ENCODE measurements at regions not wholly inside any gene's neighbourhood (a gene's known extent, or its start where the extent isn't known, plus 50 kb on each side); places are given as distances from the start of the nearest gene placed in this dataset.

DNA sequence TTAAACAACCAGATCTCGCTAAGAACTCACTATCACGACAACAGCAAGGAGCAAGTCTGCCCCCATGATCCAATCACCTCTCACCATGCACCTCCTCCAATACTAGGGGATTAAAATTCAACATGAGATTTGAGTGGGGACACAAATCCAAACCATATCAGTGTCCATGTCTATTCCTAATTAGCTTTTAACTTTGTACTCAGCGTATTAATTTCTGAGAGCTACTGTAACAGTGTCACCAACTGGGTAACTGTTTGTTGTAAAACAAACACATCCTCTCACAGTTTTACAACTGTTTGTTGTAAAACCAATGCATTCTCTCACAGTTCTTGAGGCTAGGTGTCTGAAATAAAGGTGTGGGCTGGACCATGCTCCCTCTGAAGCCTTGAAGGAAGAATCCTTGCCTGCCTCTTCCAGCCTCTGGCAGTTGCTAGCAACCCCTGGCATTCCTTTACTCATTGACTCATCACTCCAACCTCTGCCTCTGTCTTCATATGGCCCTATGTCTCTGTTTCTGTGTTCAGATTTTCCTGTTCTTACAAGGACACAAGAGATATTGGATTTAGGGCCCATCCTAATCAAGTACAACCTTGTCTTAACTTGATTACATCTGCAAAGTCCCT is 121.2 kb downstream of the LTN1 start:
- Mint-ChIP-seq H3K4me1 (ENCODE audit: low read depth, unreplicated experiment) (no peaks in the 10 kb centered on the region), H3K9me3 (ENCODE audit: unreplicated experiment) (no peaks in the 10 kb centered on the region), H3K27ac (ENCODE audit: unreplicated experiment) (no peak overlapping the region), H3K36me3 (ENCODE audit: insufficient read depth, unreplicated experiment) (peaks cover 8% of the 10 kb centered on the region), H3K4me3 (ENCODE audit: unreplicated experiment) (no peak overlapping the region), H3K27me3 (ENCODE audit: insufficient read depth, unreplicated experiment) (no peaks in the 10 kb centered on the region)
- no peak for DNase-seq
- TF ChIP-seq, protein P1, sequence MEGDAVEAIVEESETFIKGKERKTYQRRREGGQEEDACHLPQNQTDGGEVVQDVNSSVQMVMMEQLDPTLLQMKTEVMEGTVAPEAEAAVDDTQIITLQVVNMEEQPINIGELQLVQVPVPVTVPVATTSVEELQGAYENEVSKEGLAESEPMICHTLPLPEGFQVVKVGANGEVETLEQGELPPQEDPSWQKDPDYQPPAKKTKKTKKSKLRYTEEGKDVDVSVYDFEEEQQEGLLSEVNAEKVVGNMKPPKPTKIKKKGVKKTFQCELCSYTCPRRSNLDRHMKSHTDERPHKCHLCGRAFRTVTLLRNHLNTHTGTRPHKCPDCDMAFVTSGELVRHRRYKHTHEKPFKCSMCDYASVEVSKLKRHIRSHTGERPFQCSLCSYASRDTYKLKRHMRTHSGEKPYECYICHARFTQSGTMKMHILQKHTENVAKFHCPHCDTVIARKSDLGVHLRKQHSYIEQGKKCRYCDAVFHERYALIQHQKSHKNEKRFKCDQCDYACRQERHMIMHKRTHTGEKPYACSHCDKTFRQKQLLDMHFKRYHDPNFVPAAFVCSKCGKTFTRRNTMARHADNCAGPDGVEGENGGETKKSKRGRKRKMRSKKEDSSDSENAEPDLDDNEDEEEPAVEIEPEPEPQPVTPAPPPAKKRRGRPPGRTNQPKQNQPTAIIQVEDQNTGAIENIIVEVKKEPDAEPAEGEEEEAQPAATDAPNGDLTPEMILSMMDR (IDR thresholded peaks at IDR 0.05; ENCODE audit: insufficient read depth in 1 of 2, low read depth in 1 of 2, low read length in 1 of 2, severe bottlenecking in 1 of 2, unreplicated experiment in 1 of 2), result no peak
- no TSS peak for BruUV-seq (replicated peaks)
- Histone ChIP-seq H3K9me3 (no peaks in the 10 kb centered on the region), H3K36me3 (ENCODE audit: control insufficient read depth, insufficient read depth, low read length) (peaks cover 2% of the 10 kb centered on the region; the same call in 1 of the 2 replicates), H3K4me1 (no peaks in the 10 kb centered on the region), H3K4me3 (ENCODE audit: low read depth, low read length) (no peak overlapping the region), H3K27me3 (replicated peaks; ENCODE audit: control insufficient read depth, insufficient read depth, low read length) (no peaks in the 10 kb centered on the region)
- intact Hi-C loops (cut with micrococcal nuclease; ENCODE audit: unreplicated experiment), result no loop called here
- POLR2A ChIA-PET, result no interaction called here
- CTCF ChIA-PET, result no interaction called here

DNA sequence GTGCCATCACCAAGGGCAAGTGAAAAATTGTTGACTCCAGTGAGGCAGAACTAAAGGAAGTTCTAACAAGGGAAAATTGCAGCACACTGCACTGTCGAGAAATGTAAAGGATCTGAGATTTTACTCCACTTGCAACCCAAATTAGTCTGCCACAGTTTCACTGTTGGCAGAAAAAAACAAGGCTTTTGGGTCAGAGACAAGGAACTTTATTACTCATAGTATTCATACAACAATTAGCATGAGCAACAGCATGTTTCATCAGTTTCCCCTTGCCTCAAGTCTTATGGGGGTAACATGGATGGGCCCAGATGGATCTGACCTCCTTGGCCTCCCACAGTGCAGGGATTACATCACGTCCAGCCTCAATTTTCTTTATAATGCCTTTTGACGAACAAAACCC is 125.3 kb downstream of the LTN1 start:
- no peak overlapping the region for H3K4me3 Mint-ChIP-seq (ENCODE audit: unreplicated experiment)
- ChIA-PET CTCF (no interaction called here), POLR2A (no interaction called here)
- Histone ChIP-seq H3K36me3 (ENCODE audit: control insufficient read depth, insufficient read depth, low read length) (peaks cover 2% of the 10 kb centered on the region; the same call in 1 of the 2 replicates), H3K27me3 (replicated peaks; ENCODE audit: control insufficient read depth, insufficient read depth, low read length) (no peaks in the 10 kb centered on the region), H3K9me3 (no peaks in the 10 kb centered on the region), H3K4me1 (no peaks in the 10 kb centered on the region), H3K4me3 (ENCODE audit: low read depth, low read length) (no peak overlapping the region)
- no peak overlapping the region for H3K27ac Mint-ChIP-seq (ENCODE audit: unreplicated experiment)
- TF ChIP-seq, protein P1 (IDR thresholded peaks at IDR 0.05; ENCODE audit: insufficient read depth in 1 of 2, low read depth in 1 of 2, low read length in 1 of 2, severe bottlenecking in 1 of 2, unreplicated experiment in 1 of 2), result no peak
- no TSS peak for BruUV-seq (replicated peaks)
- H3K36me3 Mint-ChIP-seq (ENCODE audit: insufficient read depth, unreplicated experiment), result no peaks in the 10 kb centered on the region
- no peaks in the 10 kb centered on the region for H3K4me1 Mint-ChIP-seq (ENCODE audit: low read depth, unreplicated experiment)
- intact Hi-C loops (cut with micrococcal nuclease; ENCODE audit: unreplicated experiment), result no loop called here
- no peaks in the 10 kb centered on the region for H3K9me3 Mint-ChIP-seq (ENCODE audit: unreplicated experiment)
- no peaks in the 10 kb centered on the region for H3K27me3 Mint-ChIP-seq (ENCODE audit: insufficient read depth, unreplicated experiment)
- DNase-seq, result no peak

DNA sequence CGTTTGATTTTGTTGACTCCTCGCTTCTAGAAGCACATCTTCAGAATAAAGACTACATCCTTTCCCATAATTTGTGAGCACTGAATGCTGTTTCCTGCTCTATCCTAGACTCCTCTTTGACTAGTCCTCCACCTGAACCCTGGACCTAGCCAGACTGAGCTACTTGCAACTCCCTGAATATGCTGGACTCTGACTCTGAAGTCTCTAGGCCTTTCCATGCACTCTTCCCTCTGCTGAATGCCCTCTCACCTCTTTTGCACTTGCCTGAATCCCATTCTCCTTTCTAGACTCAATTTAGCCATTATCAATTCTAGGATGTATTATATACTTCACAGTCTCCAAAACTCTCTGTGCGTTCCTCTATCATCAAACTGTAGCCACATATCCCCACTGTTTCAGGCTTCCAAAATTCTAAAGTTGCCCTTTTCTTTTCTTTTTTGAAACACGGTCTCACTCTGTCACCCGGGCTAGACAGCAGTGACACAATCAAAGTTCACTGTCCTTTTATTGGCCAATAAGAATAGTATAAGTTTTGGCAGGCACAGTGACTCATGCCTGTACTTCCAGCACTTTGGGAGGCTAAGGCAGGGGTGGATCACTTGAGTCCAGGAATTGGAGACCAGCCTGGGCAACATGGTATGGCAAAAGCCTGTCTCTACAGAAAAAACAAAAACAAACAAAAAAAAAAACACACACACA is 127.0 kb downstream of the LTN1 start:
- ChIA-PET CTCF (no interaction called here), POLR2A (no interaction called here)
- Mint-ChIP-seq H3K36me3 (ENCODE audit: insufficient read depth, unreplicated experiment) (no peaks in the 10 kb centered on the region), H3K4me3 (ENCODE audit: unreplicated experiment) (no peak overlapping the region), H3K27me3 (ENCODE audit: insufficient read depth, unreplicated experiment) (no peaks in the 10 kb centered on the region), H3K4me1 (ENCODE audit: low read depth, unreplicated experiment) (no peaks in the 10 kb centered on the region), H3K27ac (ENCODE audit: unreplicated experiment) (no peak overlapping the region), H3K9me3 (ENCODE audit: unreplicated experiment) (no peaks in the 10 kb centered on the region)
- intact Hi-C loops (cut with micrococcal nuclease; ENCODE audit: unreplicated experiment), result no loop called here
- Histone ChIP-seq H3K4me1 (no peaks in the 10 kb centered on the region), H3K4me3 (ENCODE audit: low read depth, low read length) (no peak overlapping the region), H3K27me3 (replicated peaks; ENCODE audit: control insufficient read depth, insufficient read depth, low read length) (no peaks in the 10 kb centered on the region), H3K9me3 (no peaks in the 10 kb centered on the region), H3K36me3 (ENCODE audit: control insufficient read depth, insufficient read depth, low read length) (no peaks in the 10 kb centered on the region)
- BruUV-seq (replicated peaks), result no TSS peak
- DNase-seq, result no peak
- TF ChIP-seq, protein P1 (IDR thresholded peaks at IDR 0.05; ENCODE audit: insufficient read depth in 1 of 2, low read depth in 1 of 2, low read length in 1 of 2, severe bottlenecking in 1 of 2, unreplicated experiment in 1 of 2), result no peak

All from Caco-2 (cell line).